Sigmoid colon (tissue), 3 donors: ENCODE measurements at regions not wholly inside any gene's neighbourhood (a gene's known extent, or its start where the extent isn't known, plus 50 kb on each side); places are given as distances from the start of the nearest gene placed in this dataset.

Source experiments
- POLR2A ChIP-seq, 2 donors: fragments of 450-650 bp; IDR thresholded peaks; one replicate each; pipeline ENCODE4 v1.6.1; 2016; ENCODE audit warnings: antibody characterized with exemption in 2 of 2, mild to moderate bottlenecking in 2 of 2, moderate library complexity in 2 of 2
- TF ChIP-seq, protein P1 (sequence below), 4 experiments: fragments of 450-650 bp in 3 of 4; fragments of 200-600 bp in 1 of 4; IDR thresholded peaks; one replicate each; pipeline ENCODE4 v1.5.1; 2016 to 2019; ENCODE audit warnings: antibody characterized with exemption in 4 of 4, mild to moderate bottlenecking in 3 of 4, moderate library complexity in 2 of 4

DNA sequence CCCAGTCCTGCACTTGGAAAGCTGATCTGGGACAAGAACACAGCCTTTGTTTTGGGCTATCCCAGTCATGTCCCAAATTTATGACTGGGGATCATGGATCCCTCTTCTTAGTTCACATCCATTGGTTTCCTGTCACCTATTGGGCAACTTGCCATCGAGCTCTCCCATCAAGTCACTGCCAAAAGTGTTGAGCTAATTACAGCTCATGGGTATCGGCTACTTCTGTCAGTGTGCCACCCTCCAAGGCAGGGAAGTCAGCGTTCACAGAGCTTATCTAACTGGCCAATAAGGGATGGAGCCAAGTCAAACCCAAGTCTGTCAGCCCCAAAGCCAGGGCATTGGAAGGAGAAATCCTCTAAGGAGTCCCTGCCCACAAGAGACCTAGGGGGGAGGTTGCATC is 53.2 kb upstream of the KATNAL1 start:
- TF ChIP-seq, protein P1, sequence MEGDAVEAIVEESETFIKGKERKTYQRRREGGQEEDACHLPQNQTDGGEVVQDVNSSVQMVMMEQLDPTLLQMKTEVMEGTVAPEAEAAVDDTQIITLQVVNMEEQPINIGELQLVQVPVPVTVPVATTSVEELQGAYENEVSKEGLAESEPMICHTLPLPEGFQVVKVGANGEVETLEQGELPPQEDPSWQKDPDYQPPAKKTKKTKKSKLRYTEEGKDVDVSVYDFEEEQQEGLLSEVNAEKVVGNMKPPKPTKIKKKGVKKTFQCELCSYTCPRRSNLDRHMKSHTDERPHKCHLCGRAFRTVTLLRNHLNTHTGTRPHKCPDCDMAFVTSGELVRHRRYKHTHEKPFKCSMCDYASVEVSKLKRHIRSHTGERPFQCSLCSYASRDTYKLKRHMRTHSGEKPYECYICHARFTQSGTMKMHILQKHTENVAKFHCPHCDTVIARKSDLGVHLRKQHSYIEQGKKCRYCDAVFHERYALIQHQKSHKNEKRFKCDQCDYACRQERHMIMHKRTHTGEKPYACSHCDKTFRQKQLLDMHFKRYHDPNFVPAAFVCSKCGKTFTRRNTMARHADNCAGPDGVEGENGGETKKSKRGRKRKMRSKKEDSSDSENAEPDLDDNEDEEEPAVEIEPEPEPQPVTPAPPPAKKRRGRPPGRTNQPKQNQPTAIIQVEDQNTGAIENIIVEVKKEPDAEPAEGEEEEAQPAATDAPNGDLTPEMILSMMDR (IDR thresholded peaks at IDR 0.05): no peak
- TF ChIP-seq POLR2A (IDR thresholded peaks at IDR 0.05): no peak
